Choroid plexus epithelial cell (primary cell): ENCODE measurements at regions not wholly inside any gene's neighbourhood (a gene's known extent, or its start where the extent isn't known, plus 50 kb on each side); places are given as distances from the start of the nearest gene placed in this dataset.

ENCODE experiments used
- DNase-seq: peaks from one replicate; pipeline ENCODE4 v3.0.0-alpha.2; 2010; ENCODE audit warnings: low read depth
- H3K4me3 ChIP-seq: 2 replicates; pipeline ENCODE4 v1.5.1; 2011; ENCODE audit warnings: low read depth, mild to moderate bottlenecking, control low read depth, low read length, moderate library complexity
- TF ChIP-seq, protein P1 (sequence below): conservative IDR thresholded peaks from 2 replicates; pipeline ENCODE4 v1.5.1; 2011; ENCODE audit warnings: low read depth, mild to moderate bottlenecking, control low read depth, inconsistent platforms, low read length, moderate library complexity

DNA sequence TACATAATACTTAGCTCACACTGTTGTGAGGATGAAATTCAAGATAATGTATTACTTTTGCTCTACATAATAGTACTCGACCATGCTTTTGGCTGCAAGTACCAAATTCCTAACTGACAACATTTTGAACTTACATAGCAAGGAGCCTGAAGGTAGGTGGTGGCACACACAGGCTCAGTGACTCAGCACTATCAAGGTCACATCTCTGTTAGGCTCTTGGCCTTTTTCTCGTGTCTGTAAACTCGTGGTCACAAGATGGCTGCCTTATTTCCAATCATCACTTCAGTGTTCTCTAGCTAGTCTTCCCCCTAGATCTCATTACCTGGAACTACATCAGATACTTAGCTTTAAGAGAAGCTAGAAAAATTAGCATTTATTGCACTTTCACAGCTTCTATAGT is 61.4 kb upstream of the ABCB5 start:
- DNase-seq: no peak
- H3K4me3 ChIP-seq: no peak overlapping the region
- TF ChIP-seq, protein P1, sequence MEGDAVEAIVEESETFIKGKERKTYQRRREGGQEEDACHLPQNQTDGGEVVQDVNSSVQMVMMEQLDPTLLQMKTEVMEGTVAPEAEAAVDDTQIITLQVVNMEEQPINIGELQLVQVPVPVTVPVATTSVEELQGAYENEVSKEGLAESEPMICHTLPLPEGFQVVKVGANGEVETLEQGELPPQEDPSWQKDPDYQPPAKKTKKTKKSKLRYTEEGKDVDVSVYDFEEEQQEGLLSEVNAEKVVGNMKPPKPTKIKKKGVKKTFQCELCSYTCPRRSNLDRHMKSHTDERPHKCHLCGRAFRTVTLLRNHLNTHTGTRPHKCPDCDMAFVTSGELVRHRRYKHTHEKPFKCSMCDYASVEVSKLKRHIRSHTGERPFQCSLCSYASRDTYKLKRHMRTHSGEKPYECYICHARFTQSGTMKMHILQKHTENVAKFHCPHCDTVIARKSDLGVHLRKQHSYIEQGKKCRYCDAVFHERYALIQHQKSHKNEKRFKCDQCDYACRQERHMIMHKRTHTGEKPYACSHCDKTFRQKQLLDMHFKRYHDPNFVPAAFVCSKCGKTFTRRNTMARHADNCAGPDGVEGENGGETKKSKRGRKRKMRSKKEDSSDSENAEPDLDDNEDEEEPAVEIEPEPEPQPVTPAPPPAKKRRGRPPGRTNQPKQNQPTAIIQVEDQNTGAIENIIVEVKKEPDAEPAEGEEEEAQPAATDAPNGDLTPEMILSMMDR: no peak

DNA sequence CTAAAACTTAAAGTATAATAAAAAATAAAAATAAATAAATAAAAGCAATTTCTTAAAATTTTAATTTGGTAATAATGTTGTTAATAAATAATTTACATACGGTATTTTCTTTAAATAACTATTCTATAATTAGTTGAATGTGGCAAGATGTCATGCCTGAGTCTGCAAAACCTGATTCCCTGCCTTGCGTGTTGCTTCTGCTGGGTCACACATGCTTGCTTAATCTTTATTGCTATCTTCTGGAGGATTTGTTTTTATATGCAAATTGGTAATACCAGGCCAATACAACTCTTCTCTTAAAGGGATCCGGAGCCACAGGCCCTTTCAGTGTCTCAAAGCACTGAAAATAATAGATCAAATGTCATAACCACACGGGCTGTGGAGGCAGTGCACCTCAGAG is 59.4 kb upstream of the ABCB5 start:
- no peak overlapping the region for H3K4me3 ChIP-seq
- TF ChIP-seq, protein P1: no peak
- no peak for DNase-seq

DNA sequence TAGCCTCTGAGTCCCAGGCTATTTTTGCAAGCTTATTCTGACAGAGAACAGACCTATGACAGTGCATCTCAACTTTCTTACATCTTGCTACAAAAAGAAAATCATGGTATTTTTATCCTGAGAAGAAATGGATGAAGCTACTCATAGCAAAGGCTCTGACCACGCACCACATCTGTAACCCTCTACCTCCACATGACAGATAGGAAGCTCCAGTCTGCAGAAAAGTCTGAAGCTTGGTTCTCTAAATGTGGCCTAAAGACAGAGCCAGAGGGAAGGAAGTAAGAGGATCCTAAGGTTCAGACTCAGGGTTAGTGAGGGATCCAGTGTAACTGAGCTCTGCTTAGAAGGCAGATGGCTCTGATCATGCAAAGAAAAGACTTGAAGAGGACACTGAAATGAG is 58.4 kb upstream of the ABCB5 start:
- DNase-seq: no peak
- no peak overlapping the region for H3K4me3 ChIP-seq
- TF ChIP-seq, protein P1: no peak

DNA sequence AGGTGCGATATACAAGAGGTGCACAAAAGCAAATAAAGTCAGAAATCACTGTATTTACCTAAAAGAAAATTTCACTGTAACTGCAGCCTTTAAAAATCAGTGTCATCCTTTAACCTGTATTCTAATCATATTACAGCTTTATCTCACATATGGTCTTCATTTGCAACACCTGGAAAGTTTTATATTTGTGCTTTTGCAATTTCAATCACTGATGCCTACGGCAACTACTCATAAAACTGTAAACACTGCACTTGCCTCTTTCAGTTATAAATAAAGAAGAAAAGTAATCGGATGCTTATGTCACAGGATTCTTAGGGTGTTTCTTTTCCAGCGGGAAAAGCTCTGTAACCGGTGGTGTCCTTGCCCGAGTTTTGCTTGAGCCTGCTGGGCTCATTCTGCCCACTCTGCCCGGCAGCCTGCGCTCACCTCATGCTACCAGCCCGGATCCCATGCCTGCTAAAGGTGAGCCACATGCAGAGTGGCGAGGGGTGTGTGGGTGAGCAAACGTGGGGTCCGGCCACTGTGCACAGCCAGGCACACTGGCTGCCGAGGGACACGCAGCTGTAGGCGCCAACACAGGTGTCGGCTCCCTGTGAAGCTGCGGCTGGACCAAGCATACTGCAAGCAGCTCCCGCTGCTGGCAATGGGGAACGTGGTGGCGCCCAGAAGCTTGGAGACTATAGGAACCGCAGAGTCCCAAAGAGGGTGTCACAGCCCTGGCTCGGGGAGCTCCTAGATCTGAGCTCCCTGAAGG is 56.3 kb upstream of the ABCB5 start:
- TF ChIP-seq, protein P1: no peak
- no peak for DNase-seq

DNA sequence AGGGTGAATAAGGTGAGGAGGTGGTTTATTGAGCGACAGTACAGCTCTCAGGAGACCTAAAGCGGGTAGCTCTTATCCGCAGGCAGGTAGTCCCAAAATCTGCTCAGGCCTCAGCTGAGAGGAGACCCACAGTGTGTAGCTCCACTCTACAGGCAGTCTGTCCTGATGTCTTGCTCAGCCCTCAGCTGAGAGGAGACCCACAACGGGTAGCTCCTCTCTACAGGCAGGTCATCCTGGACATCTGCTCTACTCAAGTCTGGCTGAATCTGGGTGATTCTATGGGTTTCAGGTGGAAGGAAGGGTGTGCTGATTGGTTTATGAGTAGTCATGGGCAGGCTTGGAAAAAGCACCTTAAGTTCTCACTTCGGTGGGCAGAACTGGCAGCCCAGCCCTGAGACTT is 55.6 kb upstream of the ABCB5 start:
- TF ChIP-seq, protein P1: no peak
- H3K4me3 ChIP-seq: no peak overlapping the region
- no peak for DNase-seq

More for the DNA sequence above, 56.3 kb upstream of the ABCB5 start:
- no peak overlapping the region for H3K4me3 ChIP-seq

DNA sequence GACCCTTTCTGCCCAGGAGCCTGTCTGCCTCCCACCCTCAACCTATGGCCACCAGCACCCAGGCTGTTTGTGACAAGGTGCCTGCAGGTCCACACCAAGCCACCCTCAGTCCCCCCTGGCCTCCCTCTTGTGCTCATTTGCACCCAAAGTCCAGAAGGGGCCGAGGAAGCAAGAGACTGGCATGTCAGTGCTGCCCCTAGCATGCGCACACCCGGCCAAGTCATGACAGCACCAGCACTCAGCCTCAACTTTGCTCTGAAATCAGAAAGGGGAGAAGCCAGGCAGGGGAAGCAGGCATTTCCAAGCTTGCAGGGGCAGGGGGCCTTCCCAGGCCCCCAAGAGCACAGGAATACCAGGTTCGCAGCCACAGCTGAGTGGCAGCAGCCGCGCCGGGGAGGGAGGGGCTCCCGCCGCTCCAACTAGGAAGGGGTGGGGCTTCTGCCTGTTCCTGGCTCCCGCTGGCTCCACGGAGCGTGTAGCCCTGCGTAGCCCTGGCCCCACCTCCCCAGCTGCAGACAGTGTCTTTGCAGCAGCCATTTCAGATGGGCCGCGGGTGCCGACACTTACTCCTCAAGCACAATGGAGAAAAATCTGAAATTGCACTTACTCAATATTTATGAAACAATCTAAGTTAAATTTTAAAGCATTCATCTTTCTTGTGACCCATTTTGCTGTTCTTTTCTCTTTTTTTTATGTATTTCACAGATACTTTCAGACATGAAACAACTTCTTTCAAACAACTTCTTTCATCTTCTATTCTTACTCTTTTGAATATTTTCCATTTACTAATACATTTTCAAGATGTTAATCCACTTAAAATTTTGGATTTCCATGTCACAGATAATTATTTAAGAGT is 54.9 kb upstream of the ABCB5 start:
- no peak for DNase-seq
- H3K4me3 ChIP-seq: no peak overlapping the region
- TF ChIP-seq, protein P1: no peak
